AG04449 (cell line): ENCODE measurements at regions not wholly inside any gene's neighbourhood (a gene's known extent, or its start where the extent isn't known, plus 50 kb on each side); places are given as distances from the start of the nearest gene placed in this dataset.

Source experiments
- CTCF ChIA-PET: fragments of 350-600 bp; formaldehyde crosslinking; extraction: SDS; loops from one replicate; lab custom pipeline; 2021; ENCODE audit warnings: antibody characterized with exemption; lab: Yijun Ruan, JAX
- POLR2A ChIA-PET: fragments of 400-600, 350-600 bp; formaldehyde crosslinking; extraction: SDS; loops from one replicate; lab custom pipeline; 2020; ENCODE audit warnings: antibody characterized with exemption, inconsistent platforms; lab: Yijun Ruan, JAX
- DNase-seq: peaks from one replicate; pipeline ENCODE4 v3.0.0-alpha.2; 2010; ENCODE audit warnings: low read depth, low spot score
- H3K4me3 ChIP-seq: 2 replicates; pipeline ENCODE4 v1.5.1; 2011; ENCODE audit warnings: low read depth, mild to moderate bottlenecking, control low read depth, low read length
- CTCF ChIP-seq: IDR thresholded peaks from one replicate; pipeline ENCODE4 v1.5.1; 2011; ENCODE audit warnings: mild to moderate bottlenecking, moderate library complexity, low read length, control low read depth, inconsistent platforms; ENCODE audit not compliant: insufficient read depth; ENCODE audit errors: missing control alignments

- no peak for TF ChIP-seq CTCF
- POLR2A ChIA-PET = no interaction called here
- no peak for DNase-seq
- CTCF ChIA-PET = no interaction called here
- H3K4me3 ChIP-seq = no peak overlapping the region
Observed at GRCh38 chr5:8258801-8259200, 389.9 kb downstream of the MTRR start.

- no peak for DNase-seq
- ChIA-PET POLR2A (no interaction called here), CTCF (no interaction called here)
- H3K4me3 ChIP-seq = no peak overlapping the region
- TF ChIP-seq CTCF = no peak
Observed at GRCh38 chr5:8270246-8270645, 401.3 kb downstream of the MTRR start.

- TF ChIP-seq CTCF = no peak
- ChIA-PET POLR2A (no interaction called here), CTCF (no interaction called here)
- H3K4me3 ChIP-seq = no peak overlapping the region
- no peak for DNase-seq
Observed at GRCh38 chr5:8280711-8281363, 411.9 kb downstream of the MTRR start.

GRCh38 chr5:8288334-8288733 lies 419.4 kb downstream of the MTRR start:
- DNase-seq = no peak
- POLR2A ChIA-PET = no interaction called here
- H3K4me3 ChIP-seq = no peak overlapping the region
- no peak for TF ChIP-seq CTCF
- CTCF ChIA-PET = no interaction called here

GRCh38 chr5:8288897-8289516 lies 420.1 kb downstream of the MTRR start:
- ChIA-PET CTCF (no interaction called here), POLR2A (no interaction called here)
- no peak overlapping the region for H3K4me3 ChIP-seq
- no peak for DNase-seq
- TF ChIP-seq CTCF = no peak

- DNase-seq = no peak
- TF ChIP-seq CTCF = no peak
- ChIA-PET CTCF (no interaction called here), POLR2A (no interaction called here)
- no peak overlapping the region for H3K4me3 ChIP-seq
Observed at GRCh38 chr5:8289779-8290178, 420.8 kb downstream of the MTRR start.
